Endothelial cell of umbilical vein (primary cell): ENCODE measurements at regions not wholly inside any gene's neighbourhood (a gene's known extent, or its start where the extent isn't known, plus 50 kb on each side); places are given as distances from the start of the nearest gene placed in this dataset.

Experiments
- BruUV-seq: library from RNA; stranded (reverse); fragments of 400-500 nt; replicated peaks from 2 replicates; lab custom pipeline; 2021; lab: Mats Ljungman, UMichigan
- CTCF ChIA-PET: fragments of 300-600, 350-600 bp; sonication (Branson Sonifier 250); formaldehyde crosslinking; loops from one replicate; lab custom pipeline; 2021; ENCODE audit warnings: antibody characterized with exemption, inconsistent platforms; lab: Charles Lee
- POLR2A ChIA-PET: fragments of 300-600, 350-600 bp; sonication (Branson Sonifier 250); formaldehyde crosslinking; loops from one replicate; lab custom pipeline; 2021; ENCODE audit warnings: antibody characterized with exemption, inconsistent platforms; lab: Charles Lee
- DNase-seq: peaks from one replicate; pipeline ENCODE4 v3.0.0-alpha.2; 2011; ENCODE audit warnings: low read depth, low spot score
- FAIRE-seq: peaks from 2 replicates; lab custom pipeline; 2011; peaks lifted over from hg19 to GRCh38; lab: Jason Lieb, UNC
- H2AFZ ChIP-seq: 2 replicates; pipeline ENCODE4 v1.6.0; 2012; ENCODE audit warnings: low read depth, low read length, control low read depth, inconsistent platforms
- H3K27ac ChIP-seq: 2 replicates; pipeline ENCODE4 v1.5.1; 2011; ENCODE audit warnings: low read depth, mild to moderate bottlenecking, control low read depth, low read length, moderate library complexity; ENCODE audit not compliant: insufficient read depth
- H3K27me3 ChIP-seq, 2 experiments: 2 replicates each; pipeline versions ENCODE4 v1.6.0 to v1.6.1; 2011; ENCODE audit warnings: low read length in 2 of 2, mixed read lengths in 1 of 2; ENCODE audit not compliant: control insufficient read depth in 2 of 2, insufficient read depth in 2 of 2
- H3K36me3 ChIP-seq, 2 experiments: 2 replicates in 1 of 2; 3 replicates in 1 of 2; pipeline ENCODE4 v1.5.1; 2011; ENCODE audit warnings: low read length in 2 of 2, mild to moderate bottlenecking in 1 of 2, moderate library complexity in 1 of 2; ENCODE audit not compliant: control insufficient read depth in 2 of 2, insufficient read depth in 2 of 2; ENCODE audit errors: extremely low read depth in 1 of 2
- H3K4me1 ChIP-seq: 3 replicates; pipeline ENCODE4 v1.5.1; 2011; ENCODE audit warnings: mild to moderate bottlenecking, low read length; ENCODE audit not compliant: control insufficient read depth, insufficient read depth; ENCODE audit errors: extremely low read depth
- H3K4me2 ChIP-seq: 2 replicates; pipeline ENCODE4 v1.6.1; 2011; ENCODE audit warnings: low read length, control low read depth, mixed read lengths; ENCODE audit not compliant: insufficient read depth
- H3K4me3 ChIP-seq, 3 experiments: fragments of 200-600 bp in 1 of 3; sonication (generic), shearing (Covaris generic) in 1 of 3; replicated peaks in 1 of 3; 2 replicates each; pipeline ENCODE4 v1.5.1; 2011 to 2016; ENCODE audit warnings: control low read depth in 3 of 3, low read length in 3 of 3, mild to moderate bottlenecking in 2 of 3, inconsistent platforms in 1 of 3, low read depth in 1 of 3, moderate library complexity in 1 of 3; ENCODE audit not compliant: insufficient read depth in 1 of 3
- H3K79me2 ChIP-seq: 2 replicates; pipeline ENCODE4 v1.6.0; 2012; ENCODE audit warnings: low read length, inconsistent platforms; ENCODE audit not compliant: control insufficient read depth, insufficient read depth
- H3K9ac ChIP-seq: replicated peaks from 2 replicates; pipeline ENCODE3; 2011; ENCODE audit warnings: low read length, control low read depth; ENCODE audit not compliant: insufficient read depth; ENCODE audit errors: extremely low read depth
- H3K9me1 ChIP-seq: replicated peaks from 3 replicates; pipeline ENCODE4 v1.6.0; 2011; ENCODE audit warnings: mild to moderate bottlenecking, low read length; ENCODE audit not compliant: control insufficient read depth, insufficient read depth; ENCODE audit errors: extremely low read depth
- H3K9me3 ChIP-seq: replicated peaks from 2 replicates; pipeline ENCODE4 v1.5.1; 2012; ENCODE audit warnings: low read length, inconsistent platforms; ENCODE audit not compliant: control insufficient read depth, insufficient read depth
- H4K20me1 ChIP-seq: replicated peaks from 2 replicates; pipeline ENCODE3; 2011; ENCODE audit warnings: mild to moderate bottlenecking, low read length; ENCODE audit not compliant: control insufficient read depth, insufficient read depth; ENCODE audit errors: extremely low read depth
- CTCF ChIP-seq, 2 donors: IDR thresholded peaks; 1 replicate in 1 of 2; 2 replicates in 1 of 2; pipeline ENCODE4 v1.5.1; 2011; ENCODE audit warnings: low read length in 2 of 2, mild to moderate bottlenecking in 2 of 2, moderate library complexity in 2 of 2, control low read depth in 1 of 2, inconsistent platforms in 1 of 2, low read depth in 1 of 2; ENCODE audit not compliant: insufficient read depth in 1 of 2; ENCODE audit errors: extremely low read depth in 1 of 2
- EZH2 ChIP-seq: IDR thresholded peaks from 2 replicates; pipeline ENCODE4 v1.6.1; 2012; ENCODE audit warnings: borderline replicate concordance, low read depth, mild to moderate bottlenecking, moderate library complexity, low read length, inconsistent platforms; ENCODE audit not compliant: severe bottlenecking
- FOS ChIP-seq: IDR thresholded peaks from 2 replicates; pipeline ENCODE4 v1.6.1; 2011; ENCODE audit warnings: mild to moderate bottlenecking, low read length, moderate library complexity, borderline replicate concordance; ENCODE audit not compliant: insufficient read depth
- GATA2 ChIP-seq: IDR thresholded peaks from 2 replicates; pipeline ENCODE4 v1.7.0; 2011; ENCODE audit warnings: low read depth, mild to moderate bottlenecking, moderate library complexity, mixed read lengths, low read length; ENCODE audit not compliant: insufficient read length, insufficient read depth
- JUN ChIP-seq: IDR thresholded peaks from 2 replicates; pipeline ENCODE4 v1.6.1; 2011; ENCODE audit warnings: borderline replicate concordance, low read depth; ENCODE audit not compliant: insufficient read length, insufficient read depth
- MAX ChIP-seq: IDR thresholded peaks from 2 replicates; pipeline ENCODE4 v1.6.1; 2011; ENCODE audit not compliant: insufficient read depth, insufficient read length
- MYC ChIP-seq: IDR thresholded peaks from one replicate; pipeline ENCODE4 v1.6.1; 2011; ENCODE audit warnings: mild to moderate bottlenecking, low read depth, low read length
- POLR2A ChIP-seq: IDR thresholded peaks from 2 replicates; pipeline ENCODE4 v1.6.1; 2012; ENCODE audit warnings: low read depth, mild to moderate bottlenecking, control low read depth, low read length
- POLR2AphosphoS5 ChIP-seq: IDR thresholded peaks from 2 replicates; pipeline ENCODE4 v1.6.1; 2012; ENCODE audit warnings: low read depth, mild to moderate bottlenecking, control low read depth, low read length, moderate library complexity; ENCODE audit not compliant: insufficient read depth
- dilution Hi-C: fragments of 300-500 bp; cut with MboI; formaldehyde crosslinking; loops from one replicate; pipeline ENCODE4 v1.15.0; 2019; ENCODE audit warnings: low sequenced_read_pairs; ENCODE audit not compliant: extremely low pct_ligation_motif_present
- intact Hi-C: fragments of 100-400 bp; cut with micrococcal nuclease; formaldehyde crosslinking; loops from one replicate; pipeline ENCODE4 v1.10.0; 2022

- Histone ChIP-seq H4K20me1 (no peaks in the 10 kb centered on the region), H3K4me1 (no peaks in the 10 kb centered on the region), H3K9ac (no peak overlapping the region), H3K4me3 (no peak overlapping the region), H3K9me3 (no peaks in the 10 kb centered on the region), H2AFZ (no peak overlapping the region), H3K79me2 (no peaks in the 10 kb centered on the region), H3K4me2 (no peak overlapping the region), H3K9me1 (no peaks in the 10 kb centered on the region), H3K27me3 (no peaks in the 10 kb centered on the region), H3K36me3 (no peaks in the 10 kb centered on the region), H3K27ac (no peak overlapping the region)
- dilution Hi-C loops = no loop called here
- ChIA-PET POLR2A (no interaction called here), CTCF (no interaction called here)
- intact Hi-C loops = no loop called here
- FAIRE-seq = no peak
- no peak for DNase-seq
- no TSS peak for BruUV-seq
- TF ChIP-seq FOS = no peak
- TF ChIP-seq MYC = no peak
- TF ChIP-seq GATA2 = no peak
Measured at GRCh38 chr7:26928703-26929347, 64.4 kb upstream of the SKAP2 start.

- no peaks in the 10 kb centered on the region for H3K4me1 ChIP-seq
- DNase-seq = no peak
- H2AFZ ChIP-seq = no peak overlapping the region
- dilution Hi-C loops (no loop called here), intact Hi-C loops (no loop called here)
- H3K4me2 ChIP-seq = no peak overlapping the region
- no peaks in the 10 kb centered on the region for H4K20me1 ChIP-seq
- no TSS peak for BruUV-seq
- POLR2A ChIA-PET = no interaction called here
- H3K27me3 ChIP-seq = no peaks in the 10 kb centered on the region
- H3K9me3 ChIP-seq = no peaks in the 10 kb centered on the region
- FAIRE-seq = no peak
- no peaks in the 10 kb centered on the region for H3K79me2 ChIP-seq
- H3K4me3 ChIP-seq = no peak overlapping the region
- no peaks in the 10 kb centered on the region for H3K36me3 ChIP-seq
- CTCF ChIA-PET = no interaction called here
- TF ChIP-seq MYC = no peak
- TF ChIP-seq POLR2AphosphoS5 = no peak
- TF ChIP-seq POLR2A = no peak
- TF ChIP-seq FOS = no peak
- no peak for TF ChIP-seq JUN
- TF ChIP-seq MAX = no peak
- TF ChIP-seq GATA2 = no peak
- no peak for TF ChIP-seq EZH2
- no peak for TF ChIP-seq CTCF (IDR thresholded peaks at IDR 0.05; ENCODE audit: extremely low read depth in 1 of 2, insufficient read depth in 1 of 2, low read depth in 1 of 2, low read length in 2 of 2)
- no peak overlapping the region for H3K27ac ChIP-seq
- H3K9ac ChIP-seq = no peak overlapping the region
- H3K9me1 ChIP-seq = no peaks in the 10 kb centered on the region
Measured at GRCh38 chr7:26925768-26926167, 61.4 kb upstream of the SKAP2 start.
